Inflammatory macrophage (primary cell): ENCODE measurements at regions not wholly inside any gene's neighbourhood (a gene's known extent, or its start where the extent isn't known, plus 50 kb on each side); places are given as distances from the start of the nearest gene placed in this dataset.

Experiments
- DNase-seq, 2 donors: peaks; one replicate each; pipeline ENCODE4 v3.0.0-alpha.2; 2020 to 2022

- DNase-seq, result no peak
Observed at GRCh38 chr5:2163060-2163856, 280.5 kb upstream of the IRX4 start.

- no peak for DNase-seq
Observed at GRCh38 chr5:2160811-2161210, 278.1 kb upstream of the IRX4 start.

DNA sequence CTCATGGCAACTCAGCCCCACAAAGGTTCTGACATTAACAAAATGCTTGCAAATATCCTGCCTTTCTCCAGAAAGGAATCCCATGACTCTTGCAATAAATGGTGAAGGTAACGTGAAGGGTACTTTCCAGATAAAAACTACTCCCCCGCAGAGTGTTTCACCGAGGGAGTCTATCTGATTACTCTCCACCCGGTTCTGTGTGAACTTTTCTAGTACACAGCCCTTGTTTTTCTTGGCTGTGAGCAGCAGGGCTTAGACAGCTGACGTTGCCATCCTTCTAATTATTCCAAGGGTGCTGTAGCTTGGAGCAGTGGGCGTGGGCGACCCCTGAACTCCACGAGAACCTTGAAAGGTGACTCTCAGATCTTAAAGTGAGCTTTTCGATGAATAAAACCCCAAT, 276.0 kb upstream of the IRX4 start:
- DNase-seq, result no peak

DNA sequence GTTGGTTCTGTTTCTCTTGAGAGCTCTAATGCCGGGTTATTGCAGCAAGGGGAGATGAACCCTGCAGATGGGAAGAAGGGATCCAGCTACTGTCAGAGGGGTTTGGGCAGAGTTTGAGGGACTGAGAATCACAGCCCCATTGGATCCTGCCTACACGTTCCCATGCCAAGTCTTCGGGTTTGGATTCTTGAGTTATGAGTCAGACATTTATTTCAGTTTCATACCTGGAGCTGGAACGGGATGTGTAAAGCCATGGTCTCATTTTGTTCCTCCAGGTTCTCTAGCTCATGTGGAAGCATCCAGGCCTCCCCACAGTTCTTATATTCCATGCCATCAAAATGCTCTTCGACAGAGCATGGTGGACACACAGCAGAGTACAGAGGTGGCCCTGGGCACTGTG, 275.4 kb upstream of the IRX4 start:
- no peak for DNase-seq

DNA sequence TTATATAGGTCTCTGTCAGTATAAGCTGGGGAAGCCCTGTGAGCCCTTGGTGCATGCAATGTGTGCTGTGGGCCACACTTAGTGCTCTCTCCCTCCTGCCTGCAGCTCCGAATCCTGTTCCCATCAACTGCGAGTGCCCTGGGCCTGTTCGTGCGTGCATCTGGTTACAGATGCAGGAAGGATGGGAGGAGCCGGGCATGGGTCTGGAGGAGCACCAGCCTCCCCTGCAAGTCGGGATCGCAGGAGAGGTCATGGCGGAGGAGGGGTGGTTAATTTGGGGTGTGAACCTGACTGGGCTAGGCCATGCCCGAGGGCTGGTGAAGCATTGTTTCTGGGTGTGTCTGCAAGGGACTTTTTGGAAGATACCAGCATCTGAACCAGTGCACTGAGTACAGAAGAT, 274.6 kb upstream of the IRX4 start:
- no peak for DNase-seq

GRCh38 chr5:2156358-2157059, 273.8 kb upstream of the IRX4 start:
- no peak for DNase-seq

DNA sequence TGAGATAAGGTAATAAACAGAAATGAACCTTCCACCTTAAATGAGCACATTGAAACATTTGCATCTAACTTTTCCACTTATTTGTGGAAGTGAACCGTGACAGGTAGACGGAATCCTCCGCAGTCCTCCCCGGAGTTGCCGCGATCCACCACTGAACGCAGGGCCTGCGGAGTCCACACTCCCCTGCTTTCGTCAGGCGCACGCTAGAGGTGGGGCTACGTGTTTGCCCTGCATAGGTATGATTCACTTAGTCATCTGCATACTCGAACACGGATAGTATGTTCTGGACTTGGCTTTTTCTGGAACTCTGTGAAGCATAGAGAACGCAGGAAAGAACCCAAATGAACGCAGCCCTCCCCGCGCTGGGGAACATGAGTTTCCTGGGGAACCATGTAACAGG, 272.8 kb upstream of the IRX4 start:
- DNase-seq, result no peak

GRCh38 chr5:2153802-2154201, 271.1 kb upstream of the IRX4 start:
- no peak for DNase-seq

DNA sequence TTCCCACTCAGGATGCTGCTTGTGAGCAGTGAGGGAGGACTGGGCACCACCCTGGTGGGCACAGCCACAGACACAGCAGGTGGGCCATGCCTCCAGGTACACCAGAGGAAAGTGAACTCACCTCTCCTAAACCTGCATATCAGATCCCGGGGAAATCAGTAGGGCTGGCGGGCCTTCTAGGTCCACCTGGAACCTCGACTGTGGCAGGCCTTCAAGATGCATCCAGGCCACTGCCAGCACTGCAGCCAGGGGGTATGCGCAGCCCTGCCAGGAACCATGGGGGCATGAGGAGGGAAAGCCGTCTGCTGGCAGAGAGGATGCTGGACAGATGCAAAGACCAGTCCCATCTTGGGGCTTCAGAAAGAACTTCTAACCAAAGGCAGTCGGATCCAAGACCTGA, 270.6 kb upstream of the IRX4 start:
- DNase-seq, result no peak

- peak in 1 of 2 donors; percentile 1 for DNase-seq
Observed at GRCh38 chr5:2151301-2151888, 268.7 kb upstream of the IRX4 start.

DNA sequence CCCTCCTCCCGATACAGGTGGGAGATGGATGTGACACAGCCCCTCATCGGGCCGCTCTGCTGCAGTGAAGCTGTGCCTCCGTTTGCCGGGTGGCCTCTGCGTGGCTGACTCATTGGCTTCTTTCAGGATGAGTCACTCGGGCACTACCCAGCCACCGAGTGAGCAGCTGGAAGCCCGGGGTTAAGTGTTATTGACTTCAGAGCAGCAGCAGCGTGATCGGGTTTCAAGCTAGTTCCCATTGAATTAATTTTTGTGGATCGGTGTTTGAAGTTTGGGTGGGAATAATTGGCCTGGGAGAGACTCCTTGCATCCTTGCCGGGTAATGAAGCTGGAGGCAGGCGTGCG, 266.4 kb upstream of the IRX4 start:
- no peak for DNase-seq

GRCh38 chr5:2148312-2149194, 265.8 kb upstream of the IRX4 start:
- DNase-seq, result no peak

DNA sequence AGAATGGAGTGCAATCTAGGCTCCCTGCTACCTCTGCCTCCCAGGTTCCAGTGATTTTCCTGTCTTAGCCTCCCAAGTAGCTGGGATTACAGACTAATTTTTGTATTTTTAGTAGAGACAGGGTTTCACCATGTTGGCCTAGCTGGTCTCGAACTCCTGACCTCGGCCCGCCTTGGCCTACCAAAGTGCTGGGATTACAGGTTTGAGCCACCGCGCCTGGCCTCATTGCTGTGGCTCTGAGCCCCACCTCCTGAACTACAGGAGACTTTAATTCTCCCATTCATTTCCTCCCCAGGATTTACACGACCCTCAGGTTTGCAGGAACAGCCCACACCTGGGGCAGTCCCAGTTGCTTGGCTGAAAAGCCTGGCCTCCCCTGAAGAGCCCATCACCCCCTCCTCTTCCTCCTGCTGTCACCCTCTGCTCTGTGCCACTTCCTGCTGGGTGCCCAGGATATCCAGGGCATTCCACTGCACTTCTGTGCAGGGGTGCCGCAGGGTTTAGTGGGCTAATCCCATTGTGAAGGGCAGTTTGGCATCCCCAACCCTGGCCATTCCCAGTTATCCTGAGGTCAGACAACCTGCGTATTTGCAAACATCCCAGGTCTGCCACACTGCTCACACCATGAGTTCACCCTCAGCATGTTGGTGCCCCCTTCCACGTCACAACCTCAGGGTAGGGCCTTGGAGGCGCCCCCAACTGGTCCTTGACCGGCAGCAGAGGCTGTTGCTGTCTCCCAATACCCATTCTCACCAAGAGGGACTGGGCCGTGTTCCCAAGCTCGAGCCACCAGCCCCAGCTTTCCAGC, 265.0 kb upstream of the IRX4 start:
- no peak for DNase-seq

DNA sequence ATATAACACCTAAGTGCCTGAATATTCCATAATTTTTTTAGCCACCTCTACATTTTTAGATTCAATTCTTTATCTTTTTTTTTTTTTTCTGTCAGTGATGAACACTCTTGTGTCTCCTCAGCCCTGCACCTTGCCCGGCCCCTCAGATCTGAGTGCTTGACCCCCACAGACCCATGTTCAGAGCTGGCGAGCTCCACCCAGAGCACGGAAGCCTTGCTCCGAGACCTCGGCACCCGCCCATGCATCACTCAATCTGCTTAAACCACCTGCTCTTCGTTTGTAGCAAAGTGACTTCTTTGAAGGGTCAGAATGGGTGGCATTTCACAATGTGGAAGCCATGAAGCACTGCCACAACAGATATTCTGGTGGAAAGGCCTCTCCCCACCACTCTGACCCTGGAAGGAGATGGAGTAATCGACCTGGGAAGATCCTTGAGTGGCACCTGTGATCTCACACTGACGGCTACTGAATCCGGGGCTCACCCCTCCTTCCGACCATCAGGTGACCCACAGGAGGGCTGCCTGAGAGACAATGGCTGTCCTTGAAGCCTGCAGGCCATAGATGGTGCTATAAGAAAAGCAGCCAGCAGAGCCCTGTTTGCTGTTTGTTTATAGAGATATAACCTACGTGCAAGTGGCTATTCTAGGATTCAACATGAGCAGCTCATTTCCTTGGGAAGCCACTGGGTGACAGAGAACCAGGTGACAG, 261.1 kb upstream of the IRX4 start:
- no peak for DNase-seq

DNA sequence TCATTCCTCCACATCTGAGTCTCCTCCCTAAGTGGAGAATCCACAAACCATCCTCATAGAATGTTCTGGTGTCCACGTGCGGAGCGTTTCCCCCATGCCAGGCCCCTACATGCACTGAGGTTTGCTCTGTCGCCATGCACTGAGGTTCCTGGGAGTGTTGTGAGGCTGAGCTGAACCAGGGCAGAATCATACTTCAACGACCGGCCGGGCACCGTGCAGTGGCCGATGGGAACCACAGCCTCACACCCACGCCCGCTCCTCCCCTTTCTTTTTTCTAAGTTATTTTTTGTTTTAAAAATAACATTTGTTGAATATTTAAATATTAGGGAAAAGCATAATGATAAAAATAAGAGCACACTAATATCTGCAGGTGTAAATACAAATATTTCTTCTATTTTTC, 260.4 kb upstream of the IRX4 start:
- DNase-seq, result no peak

DNA sequence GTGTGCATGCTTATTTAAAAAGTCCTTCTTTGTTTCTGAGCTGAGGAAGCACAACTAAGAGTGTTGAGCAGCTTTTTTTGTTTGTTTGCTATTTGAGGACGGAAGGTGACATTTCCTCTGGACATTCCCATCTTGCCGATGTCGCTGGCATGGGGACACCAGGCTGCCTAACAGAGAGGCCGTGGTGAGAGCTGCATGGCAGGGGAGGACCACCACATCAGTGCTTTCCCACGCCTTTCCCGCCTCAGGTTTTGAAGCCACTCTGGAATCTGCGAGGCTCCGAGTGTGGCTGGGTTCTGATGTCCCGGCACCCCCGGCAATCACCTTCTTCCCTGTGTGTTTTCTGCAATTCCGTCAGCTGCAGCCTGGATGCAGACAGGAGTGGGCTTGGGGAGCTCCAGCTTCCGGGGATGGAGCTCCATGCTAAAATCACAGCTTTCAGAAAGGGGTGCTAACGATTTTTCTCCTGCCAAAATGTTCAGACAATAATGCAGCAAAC, 259.8 kb upstream of the IRX4 start:
- DNase-seq, result no peak

DNA sequence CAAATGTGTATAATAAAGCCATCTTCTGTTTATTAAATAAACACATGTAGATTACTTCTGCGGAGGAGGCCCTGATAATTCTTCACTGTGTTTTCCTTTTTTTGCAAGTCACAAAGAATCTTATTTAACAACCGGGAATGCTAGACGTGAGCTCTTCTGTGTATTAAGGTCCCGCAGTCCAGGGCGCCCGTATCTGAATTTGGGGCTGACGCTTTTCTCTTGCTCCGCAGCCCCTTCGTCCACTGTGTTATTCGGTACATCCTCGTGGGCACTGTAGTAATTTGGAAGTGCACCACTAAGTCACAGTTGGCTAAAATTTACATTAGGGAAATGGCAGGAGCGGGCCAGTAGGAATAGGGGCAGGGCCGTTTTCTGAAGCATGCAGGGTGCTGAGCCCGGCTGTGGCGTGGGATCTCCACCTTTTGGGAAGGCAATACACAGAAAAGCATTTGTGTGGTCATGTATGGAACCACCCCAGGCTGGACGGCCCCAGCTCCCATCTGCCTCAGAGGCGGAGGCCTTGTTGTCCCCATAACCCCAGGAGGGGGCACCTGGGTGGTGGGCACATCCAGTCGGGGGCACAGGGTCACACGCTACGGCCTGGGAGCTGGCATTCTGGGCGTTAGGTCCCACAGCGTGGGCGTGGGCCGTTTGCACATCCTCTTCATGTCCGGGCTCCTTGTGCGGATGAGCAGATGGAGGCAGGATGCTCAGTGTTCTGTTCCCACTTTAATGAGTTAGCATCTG, 258.7 kb upstream of the IRX4 start:
- no peak for DNase-seq

DNA sequence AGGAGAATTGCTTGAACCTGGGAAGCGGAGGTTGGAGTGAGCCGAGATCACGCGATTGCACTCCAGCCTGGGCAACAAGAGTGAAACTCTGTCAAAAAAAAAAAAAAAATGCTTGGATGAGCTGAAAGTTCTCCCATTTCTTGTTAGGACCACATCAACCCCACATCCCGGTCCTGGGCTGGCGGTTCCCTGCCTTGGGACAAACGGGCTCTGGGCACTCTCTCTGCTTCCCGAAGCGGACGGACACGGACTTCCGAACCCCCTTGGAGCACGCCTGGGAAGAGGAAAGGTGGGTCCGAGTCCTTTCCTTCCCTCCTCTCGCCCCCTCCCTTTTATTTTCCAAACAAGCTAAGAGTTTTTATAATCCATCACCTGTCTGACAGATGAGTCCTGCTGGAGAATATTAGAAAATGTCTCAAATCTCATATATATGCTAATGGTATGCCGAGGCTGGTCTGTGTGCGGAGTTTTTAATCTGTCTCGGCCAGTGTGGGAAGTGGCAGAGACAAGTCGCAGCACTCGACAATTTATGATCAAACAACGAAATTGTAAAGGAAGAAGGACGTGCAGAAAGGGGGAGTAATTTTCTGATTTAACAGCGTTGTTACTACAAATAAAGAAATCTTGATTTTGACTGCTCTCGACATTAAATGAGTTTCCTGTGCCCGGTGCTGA, 257.9 kb upstream of the IRX4 start:
- no peak for DNase-seq

DNA sequence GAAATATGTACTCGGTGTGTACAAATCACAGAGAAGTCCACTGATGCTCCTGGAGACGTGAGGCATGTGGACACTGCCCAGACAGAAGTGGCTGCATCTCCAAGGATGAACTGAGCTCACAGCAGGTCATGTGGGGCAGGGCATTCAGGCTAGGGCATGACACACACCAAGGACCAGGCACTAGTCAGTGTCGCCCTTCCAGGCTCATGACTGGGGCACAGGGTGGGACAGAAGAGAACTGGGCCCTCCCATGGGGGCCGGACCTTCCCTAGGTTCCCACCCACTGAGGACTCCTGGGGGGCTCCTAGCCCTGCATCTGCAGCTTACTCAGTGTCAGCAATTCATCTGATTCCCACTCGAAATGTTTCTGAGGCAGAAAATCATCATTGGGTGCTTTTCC, 256.8 kb upstream of the IRX4 start:
- no peak for DNase-seq

GRCh38 chr5:2138896-2139295, 256.2 kb upstream of the IRX4 start:
- DNase-seq, result no peak
